Gastrocnemius medialis (tissue), 4 donors: ENCODE measurements at regions not wholly inside any gene's neighbourhood (a gene's known extent, or its start where the extent isn't known, plus 50 kb on each side); places are given as distances from the start of the nearest gene placed in this dataset.

Source experiments
- ATAC-seq, 2 donors: fragments of 150-250 bp; one replicate each; pipeline ENCODE4 v1.9.1; 2016
- DNase-seq, 2 donors: peaks; one replicate each; pipeline ENCODE4 v3.0.0-alpha.2; 2019
- H3K27ac ChIP-seq, 4 donors: fragments of 200-600 bp; sonication (generic); 1 replicate in 1 of 4; 2 replicates in 3 of 4; pipeline ENCODE4 v1.5.1; 2016 to 2018; ENCODE audit warnings: mild to moderate bottlenecking in 2 of 4, moderate library complexity in 1 of 4
- H3K27me3 ChIP-seq, 3 donors: fragments of 200-600 bp; sonication (generic) in 2 of 3; 1 replicate in 1 of 3; 2 replicates in 2 of 3; pipeline versions ENCODE4 v1.5.1 to v1.6.0; 2016 to 2019; ENCODE audit warnings: mild to moderate bottlenecking in 1 of 3, moderate library complexity in 1 of 3
- H3K36me3 ChIP-seq, 2 donors: fragments of 200-600 bp; sonication (generic) in 1 of 2; one replicate each; pipeline ENCODE4 v1.5.1; 2017 to 2018
- H3K4me1 ChIP-seq, 2 donors: fragments of 200-600 bp; sonication (generic) in 1 of 2; one replicate each; pipeline ENCODE4 v1.5.1; 2016 to 2017; ENCODE audit warnings: mild to moderate bottlenecking in 2 of 2
- H3K4me3 ChIP-seq, 4 donors: fragments of 200-600 bp; sonication (generic) in 3 of 4; 1 replicate in 1 of 4; 2 replicates in 3 of 4; pipeline ENCODE4 v1.5.1; 2016 to 2019; ENCODE audit warnings: mild to moderate bottlenecking in 2 of 4
- H3K9me3 ChIP-seq, 3 donors: fragments of 200-600 bp; sonication (generic) in 2 of 3; 1 replicate in 1 of 3; 2 replicates in 2 of 3; pipeline ENCODE4 v1.5.1; 2016 to 2019
- POLR2A ChIP-seq, 2 donors: fragments of 450-650 bp; IDR thresholded peaks; one replicate each; pipeline ENCODE4 v1.6.1; 2017; ENCODE audit warnings: antibody characterized with exemption in 2 of 2, mild to moderate bottlenecking in 2 of 2, moderate library complexity in 2 of 2
- in situ Hi-C, 4 donors: fragments of 200-750 bp; cut with MboI; loops; one replicate each; pipeline versions ENCODE4 v1.15.0 to v1.8.0; 2017; ENCODE audit warnings: low sequenced_read_pairs in 4 of 4
- intact Hi-C: fragments of 100-400 bp; cut with DNase I; formaldehyde crosslinking; loops from one replicate; pipeline ENCODE4 v1.15.1; 2023; ENCODE audit warnings: low total_unique reads
- TF ChIP-seq, protein P1 (sequence below), 5 experiments: fragments of 450-650 bp in 3 of 5; fragments of 200-600 bp in 2 of 5; sonication (generic) in 2 of 5; IDR thresholded peaks in 4 of 5; conservative IDR thresholded peaks in 1 of 5; 1 replicate in 4 of 5; 2 replicates in 1 of 5; pipeline ENCODE4 v1.5.1; 2016 to 2019; ENCODE audit warnings: antibody characterized with exemption in 5 of 5, mild to moderate bottlenecking in 3 of 5, moderate library complexity in 3 of 5

DNA sequence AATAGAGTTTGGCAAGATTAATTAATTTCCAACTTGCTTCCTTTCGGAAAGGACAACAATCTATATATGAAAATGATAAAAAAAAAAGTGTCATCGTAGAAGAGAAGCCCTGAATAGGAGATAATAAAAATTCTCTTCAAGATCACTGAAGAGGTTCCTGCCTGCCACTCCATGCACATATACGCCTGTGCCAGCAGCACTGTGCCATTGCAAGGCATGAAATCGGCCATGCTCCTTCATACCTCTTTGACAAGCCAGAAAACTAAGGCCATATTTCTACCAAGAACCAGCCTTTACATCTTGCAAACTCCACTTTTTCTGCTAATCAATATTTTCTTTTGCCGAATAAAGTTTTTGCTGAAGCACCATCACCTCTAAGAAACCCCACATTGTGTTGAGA lies 365.5 kb downstream of the CXXC4 start:
- DNase-seq (no peak), ATAC-seq (no peak)
- Histone ChIP-seq H3K9me3 (no peaks in the 10 kb centered on the region), H3K36me3 (no peaks in the 10 kb centered on the region), H3K27me3 (no peaks in the 10 kb centered on the region), H3K4me1 (no peaks in the 10 kb centered on the region), H3K4me3 (no peak overlapping the region), H3K27ac (no peak overlapping the region)
- in situ Hi-C loops: no loop called here
- no peak for TF ChIP-seq POLR2A (IDR thresholded peaks at IDR 0.05)
- TF ChIP-seq, protein P1, sequence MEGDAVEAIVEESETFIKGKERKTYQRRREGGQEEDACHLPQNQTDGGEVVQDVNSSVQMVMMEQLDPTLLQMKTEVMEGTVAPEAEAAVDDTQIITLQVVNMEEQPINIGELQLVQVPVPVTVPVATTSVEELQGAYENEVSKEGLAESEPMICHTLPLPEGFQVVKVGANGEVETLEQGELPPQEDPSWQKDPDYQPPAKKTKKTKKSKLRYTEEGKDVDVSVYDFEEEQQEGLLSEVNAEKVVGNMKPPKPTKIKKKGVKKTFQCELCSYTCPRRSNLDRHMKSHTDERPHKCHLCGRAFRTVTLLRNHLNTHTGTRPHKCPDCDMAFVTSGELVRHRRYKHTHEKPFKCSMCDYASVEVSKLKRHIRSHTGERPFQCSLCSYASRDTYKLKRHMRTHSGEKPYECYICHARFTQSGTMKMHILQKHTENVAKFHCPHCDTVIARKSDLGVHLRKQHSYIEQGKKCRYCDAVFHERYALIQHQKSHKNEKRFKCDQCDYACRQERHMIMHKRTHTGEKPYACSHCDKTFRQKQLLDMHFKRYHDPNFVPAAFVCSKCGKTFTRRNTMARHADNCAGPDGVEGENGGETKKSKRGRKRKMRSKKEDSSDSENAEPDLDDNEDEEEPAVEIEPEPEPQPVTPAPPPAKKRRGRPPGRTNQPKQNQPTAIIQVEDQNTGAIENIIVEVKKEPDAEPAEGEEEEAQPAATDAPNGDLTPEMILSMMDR (IDR thresholded peaks at IDR 0.05 in 4 of 5, conservative IDR thresholded peaks at IDR 0.05 in 1 of 5): no peak
- intact Hi-C loops: no loop called here

GRCh38 chr4:104128850-104129213 lies 365.9 kb downstream of the CXXC4 start:
- Histone ChIP-seq H3K4me3 (no peak overlapping the region), H3K27me3 (no peaks in the 10 kb centered on the region), H3K4me1 (no peaks in the 10 kb centered on the region), H3K36me3 (no peaks in the 10 kb centered on the region), H3K27ac (no peak overlapping the region), H3K9me3 (no peaks in the 10 kb centered on the region)
- in situ Hi-C loops (no loop called here), intact Hi-C loops (no loop called here)
- TF ChIP-seq, protein P1 (IDR thresholded peaks at IDR 0.05 in 4 of 5, conservative IDR thresholded peaks at IDR 0.05 in 1 of 5): no peak
- no peak for TF ChIP-seq POLR2A (IDR thresholded peaks at IDR 0.05)
- DNase-seq (no peak), ATAC-seq (no peak)

- intact Hi-C loops: no loop called here
- no peak for ATAC-seq
- H3K9me3 ChIP-seq: no peaks in the 10 kb centered on the region
- no peak for DNase-seq
- no peak overlapping the region for H3K4me3 ChIP-seq
- no peaks in the 10 kb centered on the region for H3K4me1 ChIP-seq
- H3K27me3 ChIP-seq: no peaks in the 10 kb centered on the region
- no peak overlapping the region for H3K27ac ChIP-seq
- H3K36me3 ChIP-seq: no peaks in the 10 kb centered on the region
- in situ Hi-C loops: no loop called here
- TF ChIP-seq, protein P1 (IDR thresholded peaks at IDR 0.05 in 4 of 5, conservative IDR thresholded peaks at IDR 0.05 in 1 of 5): no peak
- TF ChIP-seq POLR2A (IDR thresholded peaks at IDR 0.05): no peak
Measured at GRCh38 chr4:104128031-104128849, 366.5 kb downstream of the CXXC4 start.

- H3K4me1 ChIP-seq: no peaks in the 10 kb centered on the region
- no peaks in the 10 kb centered on the region for H3K9me3 ChIP-seq
- H3K36me3 ChIP-seq: no peaks in the 10 kb centered on the region
- no peak overlapping the region for H3K4me3 ChIP-seq
- intact Hi-C loops (no loop called here), in situ Hi-C loops (no loop called here)
- TF ChIP-seq, protein P1 (IDR thresholded peaks at IDR 0.05 in 4 of 5, conservative IDR thresholded peaks at IDR 0.05 in 1 of 5): no peak
- TF ChIP-seq POLR2A (IDR thresholded peaks at IDR 0.05): no peak
- H3K27me3 ChIP-seq: no peaks in the 10 kb centered on the region
- H3K27ac ChIP-seq: no peak overlapping the region
- ATAC-seq (no peak), DNase-seq (no peak)
Measured at GRCh38 chr4:104123021-104123420, 371.7 kb downstream of the CXXC4 start.

- ATAC-seq: no peak
- DNase-seq: no peak
- intact Hi-C loops (no loop called here), in situ Hi-C loops (no loop called here)
- Histone ChIP-seq H3K4me1 (no peaks in the 10 kb centered on the region), H3K9me3 (no peaks in the 10 kb centered on the region), H3K4me3 (no peak overlapping the region), H3K27ac (no peak overlapping the region), H3K36me3 (no peaks in the 10 kb centered on the region), H3K27me3 (no peaks in the 10 kb centered on the region)
- TF ChIP-seq, protein P1 (IDR thresholded peaks at IDR 0.05 in 4 of 5, conservative IDR thresholded peaks at IDR 0.05 in 1 of 5): no peak
- TF ChIP-seq POLR2A (IDR thresholded peaks at IDR 0.05): no peak
Measured at GRCh38 chr4:104117776-104118175, 376.9 kb downstream of the CXXC4 start.
